Neural cell (in vitro differentiated cells): ENCODE measurements at regions not wholly inside any gene's neighbourhood (a gene's known extent, or its start where the extent isn't known, plus 50 kb on each side); places are given as distances from the start of the nearest gene placed in this dataset.

ENCODE experiments used
- H2AFZ ChIP-seq: fragments of 200-600, 300-800 bp; sonication (generic), shearing (Covaris generic); 2 replicates; pipeline ENCODE4 v1.6.0; 2014; ENCODE audit warnings: low read depth, mild to moderate bottlenecking, antibody characterized with exemption, low read length, moderate library complexity
- H3F3A ChIP-seq: fragments of 200-600 bp; shearing (Covaris generic); 2 replicates; pipeline ENCODE4 v1.6.1; 2016; ENCODE audit warnings: mild to moderate bottlenecking, moderate library complexity, mixed read lengths, antibody characterized with exemption, low read length; ENCODE audit not compliant: insufficient read depth, poor library complexity, severe bottlenecking
- H3K27ac ChIP-seq: fragments of 200-600, 300-800 bp; sonication (generic), shearing (Covaris generic); 2 replicates; pipeline ENCODE4 v1.5.1; 2014; ENCODE audit warnings: mild to moderate bottlenecking, low read length, moderate library complexity
- H3K27me3 ChIP-seq: fragments of 300-800, 200-600 bp; sonication (generic), shearing (Covaris generic); 2 replicates; pipeline ENCODE4 v1.6.0; 2014; ENCODE audit warnings: mild to moderate bottlenecking, low read depth, low read length, moderate library complexity; ENCODE audit not compliant: insufficient read depth
- H3K36me3 ChIP-seq: fragments of 300-800, 200-600 bp; sonication (generic), shearing (Covaris generic); 2 replicates; pipeline ENCODE4 v1.5.1; 2014; ENCODE audit warnings: mild to moderate bottlenecking, antibody characterized with exemption, low read length, moderate library complexity; ENCODE audit not compliant: insufficient read depth
- H3K4me2 ChIP-seq: fragments of 300-800, 200-600 bp; sonication (generic), shearing (Covaris generic); 2 replicates; pipeline ENCODE4 v1.6.0; 2014; ENCODE audit warnings: mild to moderate bottlenecking, low read length
- H3K4me3 ChIP-seq: fragments of 300-800, 200-600 bp; sonication (generic), shearing (Covaris generic); 2 replicates; pipeline ENCODE4 v1.5.1; 2014; ENCODE audit warnings: mild to moderate bottlenecking, low read length, moderate library complexity
- H3K79me2 ChIP-seq: fragments of 200-600 bp; shearing (Covaris generic); replicated peaks from 2 replicates; pipeline ENCODE4 v1.6.0; 2014; ENCODE audit warnings: mild to moderate bottlenecking, low read length, moderate library complexity; ENCODE audit not compliant: insufficient read depth
- H3K9ac ChIP-seq: fragments of 300-800, 200-600 bp; sonication (generic), shearing (Covaris generic); 2 replicates; pipeline ENCODE4 v1.6.1; 2016; ENCODE audit warnings: mild to moderate bottlenecking, low read length, mixed read lengths
- H3K9me2 ChIP-seq: fragments of 200-600 bp; shearing (Covaris generic); 2 replicates; pipeline ENCODE4 v1.6.1; 2016; ENCODE audit warnings: mild to moderate bottlenecking, low read length, mixed read lengths; ENCODE audit not compliant: insufficient read depth
- H3K9me3 ChIP-seq: fragments of 200-600, 300-800 bp; sonication (generic), shearing (Covaris generic); 2 replicates; pipeline ENCODE4 v1.6.1; 2016; ENCODE audit warnings: mild to moderate bottlenecking, mixed run types, low read length, moderate library complexity, mixed read lengths
- H4K20me1 ChIP-seq: fragments of 200-600 bp; shearing (Covaris generic); 2 replicates; pipeline ENCODE4 v1.6.1; 2016; ENCODE audit warnings: mild to moderate bottlenecking, mixed run types; ENCODE audit not compliant: insufficient read depth
- EP300 ChIP-seq: fragments of 450-650 bp; conservative IDR thresholded peaks from 2 replicates; pipeline ENCODE4 v1.6.1; 2014; ENCODE audit warnings: antibody characterized with exemption, mild to moderate bottlenecking, moderate library complexity; ENCODE audit not compliant: poor library complexity, severe bottlenecking
- EZH2 ChIP-seq: fragments of 200-600, 300-800 bp; shearing (Covaris generic), sonication (generic); IDR thresholded peaks from 2 replicates; pipeline ENCODE4 v1.6.1; 2014; ENCODE audit warnings: antibody characterized with exemption, low read length, borderline replicate concordance, mild to moderate bottlenecking; ENCODE audit not compliant: insufficient read depth, poor library complexity, severe bottlenecking
- MXI1 ChIP-seq: fragments of 450-650 bp; conservative IDR thresholded peaks from 2 replicates; pipeline ENCODE4 v1.6.1; 2014; ENCODE audit warnings: antibody characterized with exemption, mild to moderate bottlenecking; ENCODE audit not compliant: poor library complexity, severe bottlenecking
- POLR2AphosphoS5 ChIP-seq: IDR thresholded peaks from 2 replicates; pipeline ENCODE4 v1.6.1; 2012
- RAD21 ChIP-seq: fragments of 450-650 bp; conservative IDR thresholded peaks from 2 replicates; pipeline ENCODE4 v1.6.1; 2014; ENCODE audit warnings: antibody characterized with exemption, mild to moderate bottlenecking, moderate library complexity
- SMC3 ChIP-seq: fragments of 450-650 bp; conservative IDR thresholded peaks from 2 replicates; pipeline ENCODE4 v1.6.1; 2014; ENCODE audit warnings: antibody characterized with exemption, mild to moderate bottlenecking, moderate library complexity; ENCODE audit not compliant: poor library complexity
- TAF1 ChIP-seq: IDR thresholded peaks from 2 replicates; pipeline ENCODE4 v1.6.1; 2012; ENCODE audit warnings: low read depth
- TF ChIP-seq, protein P1 (sequence below): fragments of 450-650 bp; IDR thresholded peaks from 2 replicates; pipeline ENCODE4 v1.5.1; 2014; ENCODE audit warnings: antibody characterized with exemption, mild to moderate bottlenecking, moderate library complexity; ENCODE audit not compliant: poor library complexity, severe bottlenecking
- TF ChIP-seq, protein P2 (sequence below): IDR thresholded peaks from 2 replicates; pipeline ENCODE4 v1.6.1; 2012; ENCODE audit warnings: borderline replicate concordance

DNA sequence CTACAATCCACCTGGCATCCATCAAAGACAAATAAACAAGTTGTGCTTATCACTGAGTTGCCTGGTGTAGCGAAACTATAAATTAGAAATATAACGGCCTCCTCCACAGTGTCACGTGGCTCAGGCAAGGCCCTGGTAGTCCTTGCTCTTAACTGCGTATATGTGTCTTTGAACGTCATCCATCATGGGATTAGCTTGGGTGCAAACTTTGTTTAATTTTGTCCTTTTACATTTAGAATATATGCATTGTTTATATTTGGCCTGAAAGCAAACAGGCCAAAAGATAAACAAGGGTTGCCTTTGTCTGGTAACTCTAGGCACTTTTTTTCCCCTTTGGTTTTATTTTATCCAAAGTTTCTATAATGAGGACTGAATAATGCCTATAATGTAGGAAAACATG, 184.9 kb downstream of the KIT start:
- Histone ChIP-seq H3K36me3 (no peaks in the 10 kb centered on the region), H3K9ac (no peak overlapping the region), H3K27ac (no peak overlapping the region), H3K4me2 (no peak overlapping the region), H3K9me3 (no peaks in the 10 kb centered on the region), H4K20me1 (no peaks in the 10 kb centered on the region), H3K79me2 (no peaks in the 10 kb centered on the region), H3K4me3 (no peak overlapping the region), H3F3A (no peaks in the 10 kb centered on the region), H3K9me2 (no peaks in the 10 kb centered on the region), H2AFZ (no peak overlapping the region), H3K27me3 (no peaks in the 10 kb centered on the region)
- no peak for TF ChIP-seq SMC3
- no peak for TF ChIP-seq TAF1
- TF ChIP-seq EP300, result no peak
- TF ChIP-seq, protein P1, sequence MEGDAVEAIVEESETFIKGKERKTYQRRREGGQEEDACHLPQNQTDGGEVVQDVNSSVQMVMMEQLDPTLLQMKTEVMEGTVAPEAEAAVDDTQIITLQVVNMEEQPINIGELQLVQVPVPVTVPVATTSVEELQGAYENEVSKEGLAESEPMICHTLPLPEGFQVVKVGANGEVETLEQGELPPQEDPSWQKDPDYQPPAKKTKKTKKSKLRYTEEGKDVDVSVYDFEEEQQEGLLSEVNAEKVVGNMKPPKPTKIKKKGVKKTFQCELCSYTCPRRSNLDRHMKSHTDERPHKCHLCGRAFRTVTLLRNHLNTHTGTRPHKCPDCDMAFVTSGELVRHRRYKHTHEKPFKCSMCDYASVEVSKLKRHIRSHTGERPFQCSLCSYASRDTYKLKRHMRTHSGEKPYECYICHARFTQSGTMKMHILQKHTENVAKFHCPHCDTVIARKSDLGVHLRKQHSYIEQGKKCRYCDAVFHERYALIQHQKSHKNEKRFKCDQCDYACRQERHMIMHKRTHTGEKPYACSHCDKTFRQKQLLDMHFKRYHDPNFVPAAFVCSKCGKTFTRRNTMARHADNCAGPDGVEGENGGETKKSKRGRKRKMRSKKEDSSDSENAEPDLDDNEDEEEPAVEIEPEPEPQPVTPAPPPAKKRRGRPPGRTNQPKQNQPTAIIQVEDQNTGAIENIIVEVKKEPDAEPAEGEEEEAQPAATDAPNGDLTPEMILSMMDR, result no peak
- TF ChIP-seq POLR2AphosphoS5, result no peak
- no peak for TF ChIP-seq MXI1
- no peak for TF ChIP-seq EZH2
- TF ChIP-seq RAD21, result no peak
- TF ChIP-seq, protein P2, sequence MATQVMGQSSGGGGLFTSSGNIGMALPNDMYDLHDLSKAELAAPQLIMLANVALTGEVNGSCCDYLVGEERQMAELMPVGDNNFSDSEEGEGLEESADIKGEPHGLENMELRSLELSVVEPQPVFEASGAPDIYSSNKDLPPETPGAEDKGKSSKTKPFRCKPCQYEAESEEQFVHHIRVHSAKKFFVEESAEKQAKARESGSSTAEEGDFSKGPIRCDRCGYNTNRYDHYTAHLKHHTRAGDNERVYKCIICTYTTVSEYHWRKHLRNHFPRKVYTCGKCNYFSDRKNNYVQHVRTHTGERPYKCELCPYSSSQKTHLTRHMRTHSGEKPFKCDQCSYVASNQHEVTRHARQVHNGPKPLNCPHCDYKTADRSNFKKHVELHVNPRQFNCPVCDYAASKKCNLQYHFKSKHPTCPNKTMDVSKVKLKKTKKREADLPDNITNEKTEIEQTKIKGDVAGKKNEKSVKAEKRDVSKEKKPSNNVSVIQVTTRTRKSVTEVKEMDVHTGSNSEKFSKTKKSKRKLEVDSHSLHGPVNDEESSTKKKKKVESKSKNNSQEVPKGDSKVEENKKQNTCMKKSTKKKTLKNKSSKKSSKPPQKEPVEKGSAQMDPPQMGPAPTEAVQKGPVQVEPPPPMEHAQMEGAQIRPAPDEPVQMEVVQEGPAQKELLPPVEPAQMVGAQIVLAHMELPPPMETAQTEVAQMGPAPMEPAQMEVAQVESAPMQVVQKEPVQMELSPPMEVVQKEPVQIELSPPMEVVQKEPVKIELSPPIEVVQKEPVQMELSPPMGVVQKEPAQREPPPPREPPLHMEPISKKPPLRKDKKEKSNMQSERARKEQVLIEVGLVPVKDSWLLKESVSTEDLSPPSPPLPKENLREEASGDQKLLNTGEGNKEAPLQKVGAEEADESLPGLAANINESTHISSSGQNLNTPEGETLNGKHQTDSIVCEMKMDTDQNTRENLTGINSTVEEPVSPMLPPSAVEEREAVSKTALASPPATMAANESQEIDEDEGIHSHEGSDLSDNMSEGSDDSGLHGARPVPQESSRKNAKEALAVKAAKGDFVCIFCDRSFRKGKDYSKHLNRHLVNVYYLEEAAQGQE, result no peak

DNA sequence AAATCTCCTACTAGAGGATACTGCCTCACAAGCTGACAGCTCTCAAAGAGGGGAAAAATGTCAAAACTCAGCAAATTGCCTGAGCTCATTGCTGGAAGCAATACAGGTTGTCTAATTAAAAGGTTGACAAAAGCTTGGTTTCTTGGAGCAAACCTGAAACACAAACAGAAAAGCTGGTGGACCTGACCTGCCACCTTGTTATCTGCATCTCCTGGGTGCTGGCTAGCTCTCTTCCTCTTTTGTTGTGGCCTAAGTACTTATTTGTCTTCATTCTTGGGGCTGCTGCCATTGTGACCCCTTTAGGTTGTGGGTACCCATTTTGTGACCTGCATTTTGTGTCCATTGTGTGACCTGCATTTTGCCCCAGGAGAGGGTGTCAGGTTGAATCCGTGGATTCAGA, 184.5 kb downstream of the KIT start:
- no peaks in the 10 kb centered on the region for H3K27me3 ChIP-seq
- TF ChIP-seq SMC3, result no peak
- no peak for TF ChIP-seq POLR2AphosphoS5
- no peak for TF ChIP-seq EP300
- H3K4me2 ChIP-seq, result no peak overlapping the region
- no peaks in the 10 kb centered on the region for H3K9me2 ChIP-seq
- no peaks in the 10 kb centered on the region for H3K79me2 ChIP-seq
- H3K36me3 ChIP-seq, result no peaks in the 10 kb centered on the region
- no peak overlapping the region for H2AFZ ChIP-seq
- no peak overlapping the region for H3K9ac ChIP-seq
- H4K20me1 ChIP-seq, result no peaks in the 10 kb centered on the region
- H3K4me3 ChIP-seq, result no peak overlapping the region
- H3K27ac ChIP-seq, result no peak overlapping the region
- no peaks in the 10 kb centered on the region for H3K9me3 ChIP-seq
- H3F3A ChIP-seq, result no peaks in the 10 kb centered on the region
